B cell (primary cell): ENCODE measurements at regions not wholly inside any gene's neighbourhood (a gene's known extent, or its start where the extent isn't known, plus 50 kb on each side); places are given as distances from the start of the nearest gene placed in this dataset.
A peak's percentile ranks its signal among the peaks of the same experiment; 100 is the strongest.

Experiments used
- CTCF ChIP-seq: fragments of 200-600 bp; IDR thresholded peaks from one replicate; pipeline ENCODE4 v1.8.0; 2022; ENCODE audit warnings: antibody characterized with exemption, mild to moderate bottlenecking
- EZH2 ChIP-seq: IDR thresholded peaks from 2 replicates; pipeline ENCODE4 v1.6.1; 2012; ENCODE audit warnings: borderline replicate concordance, low read depth, mild to moderate bottlenecking, moderate library complexity, low read length; ENCODE audit not compliant: insufficient read depth, poor library complexity, severe bottlenecking

GRCh38 chr2:48016225-48017019 lies 110.1 kb upstream of the FBXO11 start:
- peak; percentile 17 for TF ChIP-seq CTCF
- TF ChIP-seq EZH2: no peak
